ENCODE measurements at regions not wholly inside any gene's neighbourhood (a gene's known extent, or its start where the extent isn't known, plus 50 kb on each side); places are given as distances from the start of the nearest gene placed in this dataset.

GRCh38 chr15:39029741-39030140 lies 465.1 kb upstream of the RASGRP1 start:
- TF ChIP-seq EZH2 (IDR thresholded peaks at IDR 0.05; ENCODE audit: insufficient read depth, poor library complexity, severe bottlenecking), result no peak
- TF ChIP-seq EZH2phosphoT487 (IDR thresholded peaks at IDR 0.05; ENCODE audit: insufficient read depth, low read depth), result no peak
